Ammon's horn (tissue), 1 donor: ENCODE measurements at regions not wholly inside any gene's neighbourhood (a gene's known extent, or its start where the extent isn't known, plus 50 kb on each side); places are given as distances from the start of the nearest gene placed in this dataset.

Source experiments
- DNase-seq: peaks from one replicate; pipeline ENCODE4 v3.0.0-alpha.2; 2016; ENCODE audit warnings: low spot score

DNA sequence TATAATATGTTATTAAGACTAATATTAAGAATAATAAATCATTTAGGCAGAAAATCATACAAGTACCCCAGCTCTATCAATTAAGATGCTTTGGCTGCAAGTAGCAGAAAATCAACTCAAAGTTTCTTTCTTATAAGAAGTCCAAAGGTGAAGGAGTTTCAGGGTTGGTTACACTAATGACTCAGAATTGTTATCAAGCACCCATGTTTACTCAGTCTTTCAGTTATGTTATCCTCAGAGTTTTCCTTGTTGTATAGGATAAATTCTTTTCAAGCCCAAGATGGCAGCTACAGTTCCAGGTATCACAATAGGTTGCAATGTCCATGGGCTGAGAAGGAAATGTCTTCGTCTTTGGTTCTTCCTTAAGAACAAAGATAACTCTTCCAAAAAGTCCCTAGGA, 163.6 kb downstream of the TNFSF18 start:
- no peak for DNase-seq

DNA sequence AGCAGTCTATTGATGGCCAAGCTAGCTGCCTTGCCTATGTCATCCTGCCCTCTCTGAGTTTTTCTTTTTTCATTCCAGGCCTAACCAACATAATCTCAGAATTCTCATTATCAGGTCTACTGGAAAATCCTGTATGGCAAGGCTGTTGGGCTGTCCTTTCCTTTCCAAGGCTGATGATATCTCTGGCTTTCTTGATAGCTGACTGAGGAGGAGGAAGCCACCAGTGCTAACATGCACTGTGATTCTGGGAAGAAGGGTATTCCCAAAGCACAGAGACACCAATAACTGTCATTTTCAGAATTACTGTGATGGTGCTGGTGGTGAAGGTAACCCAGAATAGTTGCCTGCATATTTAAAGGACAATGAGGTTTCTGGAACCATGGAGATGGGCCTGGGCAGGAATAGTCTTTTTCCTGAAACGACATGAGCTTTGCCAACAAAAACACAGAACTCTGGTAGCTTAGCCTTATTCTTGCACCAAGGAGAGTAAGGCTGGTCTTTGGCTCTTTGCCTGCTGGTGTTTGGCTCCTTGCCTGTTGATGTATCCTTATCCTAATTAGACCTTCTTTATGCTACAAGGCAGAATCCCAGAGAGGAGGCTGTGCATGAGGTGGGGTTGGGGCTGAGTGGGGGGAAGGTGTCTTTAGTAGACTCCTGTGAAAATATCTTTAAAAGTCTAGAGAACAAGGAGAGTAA, 157.4 kb downstream of the TNFSF18 start:
- no peak for DNase-seq

DNA sequence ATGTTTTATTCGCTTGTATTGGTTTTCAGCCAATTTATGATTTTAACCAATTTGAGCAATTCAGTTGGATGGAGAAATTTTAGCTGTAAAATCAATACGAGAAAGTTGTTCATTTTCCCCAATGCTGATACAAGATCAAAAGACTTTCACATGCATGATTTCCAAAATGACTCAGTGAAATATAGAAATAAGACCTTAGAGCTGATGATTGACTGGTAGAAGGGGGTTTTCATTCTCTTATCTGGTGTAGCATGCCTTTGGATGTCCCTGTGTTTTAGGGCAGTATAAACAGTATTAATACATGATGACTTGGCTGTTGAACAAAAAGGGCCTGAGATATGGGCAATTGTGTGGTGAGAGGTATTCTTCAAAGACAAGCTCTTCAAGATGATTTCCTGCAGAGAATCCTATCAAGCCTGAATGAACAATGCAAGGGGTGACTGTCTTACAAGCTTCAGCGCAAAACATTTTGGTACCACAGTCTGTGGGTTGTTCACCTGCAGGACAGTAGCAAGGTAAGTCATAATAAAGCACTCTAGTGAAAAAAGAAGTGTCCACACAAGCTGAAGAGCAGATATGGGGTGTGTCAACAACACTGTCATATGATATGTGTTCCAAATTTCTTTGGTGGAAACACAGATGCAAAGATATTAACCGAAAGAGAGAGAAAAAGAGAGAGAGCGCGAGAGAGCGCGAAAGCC, 156.2 kb downstream of the TNFSF18 start:
- no peak for DNase-seq

DNA sequence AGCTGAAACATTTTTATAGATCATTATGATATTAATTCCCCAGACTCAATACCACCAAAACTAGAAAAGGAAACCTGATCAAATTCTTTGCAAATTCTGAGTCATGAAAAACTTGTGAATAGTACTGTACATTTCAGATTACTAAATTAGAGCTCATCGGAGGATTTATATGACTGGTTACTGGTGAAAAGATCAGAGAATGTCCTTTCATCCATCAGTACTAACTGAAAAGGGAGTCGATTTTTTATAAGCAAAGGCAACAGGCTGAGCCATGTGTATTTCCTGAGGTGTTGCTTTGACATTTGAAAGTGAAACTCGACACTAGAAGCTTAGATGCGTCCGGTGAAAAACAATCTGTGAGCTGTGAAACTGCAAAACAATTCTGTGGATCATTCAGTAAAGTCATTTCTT, 155.7 kb downstream of the TNFSF18 start:
- DNase-seq: no peak

DNA sequence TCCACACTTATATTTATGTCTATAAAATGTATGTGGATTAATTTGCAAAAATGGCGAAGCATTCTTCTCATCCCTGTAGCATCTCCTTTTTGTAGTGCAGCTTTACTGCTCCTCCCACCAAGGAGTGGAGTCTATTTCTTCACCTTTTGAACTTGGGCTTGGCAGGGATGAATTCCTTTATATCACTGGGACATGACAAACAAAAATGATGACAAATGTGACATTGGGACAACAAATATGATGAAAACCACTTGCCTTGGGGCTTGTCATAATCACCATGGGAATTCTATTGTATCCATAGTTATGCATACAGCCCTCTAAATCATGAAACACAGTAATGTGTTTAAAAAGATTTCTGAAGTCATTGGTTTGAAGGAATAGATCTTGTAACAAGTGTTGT, 155.0 kb downstream of the TNFSF18 start:
- DNase-seq: no peak

DNA sequence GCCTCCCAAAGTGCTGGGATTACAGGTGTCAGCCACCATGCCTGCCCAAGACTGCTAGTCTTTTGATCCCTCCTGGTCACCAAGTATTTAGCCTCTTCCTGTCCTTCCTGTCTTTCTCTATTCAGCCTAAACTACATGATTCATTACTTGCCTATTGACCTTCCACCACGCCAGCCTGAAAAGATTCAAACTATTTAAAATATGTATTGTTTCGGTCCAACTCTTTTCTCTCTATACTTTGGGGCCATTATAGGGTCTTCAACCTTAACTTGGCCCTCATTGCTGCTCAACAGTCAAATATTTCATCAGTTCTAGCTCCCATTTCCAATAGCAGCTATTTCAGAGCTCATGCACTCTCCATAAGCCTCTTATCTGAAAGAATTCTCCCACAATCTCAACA, 153.0 kb downstream of the TNFSF18 start:
- no peak for DNase-seq

DNA sequence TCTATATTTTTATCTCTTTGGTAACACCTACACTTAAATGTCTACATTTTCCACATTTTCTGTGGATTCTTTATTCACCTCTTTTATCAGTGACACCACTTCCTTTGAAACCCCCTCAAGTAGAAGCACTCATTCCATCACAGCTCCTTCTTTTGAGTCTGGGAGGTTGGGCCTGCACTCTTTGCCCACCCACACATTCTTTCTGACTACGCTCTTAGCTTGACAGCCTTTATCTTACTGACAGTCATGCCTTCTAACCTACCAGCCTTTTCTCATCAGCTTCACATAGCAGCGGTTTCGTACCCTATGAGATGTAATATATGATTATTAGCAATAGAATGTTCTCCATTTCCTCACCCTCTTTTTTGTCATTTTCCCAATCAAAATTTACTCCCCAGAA, 151.9 kb downstream of the TNFSF18 start:
- no peak for DNase-seq

DNA sequence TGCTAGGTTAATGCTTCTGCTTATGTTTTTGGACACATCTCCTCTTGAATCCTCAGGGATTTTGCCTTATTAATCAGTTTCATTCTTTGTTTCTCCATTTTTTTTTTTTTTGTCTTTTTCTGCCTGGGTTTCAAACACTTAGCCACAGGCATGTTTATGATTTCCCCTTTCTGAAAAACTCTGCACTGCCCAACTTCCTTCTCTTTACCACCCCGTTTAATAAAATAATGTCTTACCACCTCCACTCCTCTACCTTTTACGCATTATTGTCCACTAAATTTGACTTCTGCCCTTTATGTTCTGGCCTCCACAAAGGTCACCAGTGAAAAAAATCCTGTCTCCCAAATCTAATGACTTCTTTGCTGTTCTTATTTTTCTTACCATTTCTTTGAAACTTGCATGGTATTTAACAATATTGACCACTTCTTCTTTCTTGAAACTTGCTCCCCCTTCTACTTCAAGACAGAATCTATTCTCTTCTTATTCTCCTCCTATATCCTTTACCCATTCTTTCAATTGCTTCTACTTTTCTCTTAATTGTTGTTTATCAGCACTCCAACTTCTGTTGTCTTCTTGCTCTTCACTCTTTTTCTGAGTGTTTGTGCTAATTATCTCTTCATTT, 150.3 kb downstream of the TNFSF18 start:
- DNase-seq: no peak

DNA sequence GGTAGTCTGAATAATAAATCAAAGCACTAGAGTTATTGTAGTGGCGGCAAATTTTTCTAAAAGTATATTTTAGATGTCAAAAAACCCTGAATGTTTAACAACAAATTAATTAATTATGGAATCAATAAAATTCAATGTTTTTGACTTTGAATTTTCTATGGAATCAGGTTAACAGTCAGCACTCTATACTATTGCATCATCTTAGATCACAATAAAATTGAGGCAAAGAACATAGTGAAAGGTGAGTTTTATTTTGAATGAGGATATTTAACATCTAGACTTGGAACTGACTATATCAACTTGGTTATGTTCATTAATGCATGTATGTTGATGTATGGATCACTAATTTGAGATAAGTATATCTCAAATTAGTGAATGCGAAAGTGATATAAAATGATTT, 148.5 kb downstream of the TNFSF18 start:
- no peak for DNase-seq

DNA sequence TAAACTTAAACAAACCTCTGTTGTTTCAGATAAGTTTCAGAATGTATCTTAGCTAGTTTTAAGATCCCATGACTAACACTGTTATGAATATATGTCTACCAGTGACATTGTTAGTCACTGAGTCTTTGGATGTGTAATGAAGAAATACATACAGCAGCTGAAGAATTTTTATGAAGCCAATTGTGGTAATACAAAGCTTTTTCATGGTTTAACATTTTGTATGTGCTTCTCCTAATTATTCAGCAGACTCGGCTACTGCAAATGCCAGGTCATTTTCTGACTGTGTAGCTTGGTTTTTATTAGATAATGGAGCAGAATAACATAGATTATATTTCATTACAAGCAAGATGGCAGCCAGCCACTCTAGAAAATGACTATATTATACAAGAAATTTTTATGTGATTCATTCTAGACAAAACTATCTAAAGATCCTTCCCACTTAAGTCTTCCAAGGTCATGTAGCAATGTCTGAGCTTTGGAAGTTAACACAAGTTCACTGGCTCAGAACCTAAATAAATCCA, 147.8 kb downstream of the TNFSF18 start:
- DNase-seq: no peak

DNA sequence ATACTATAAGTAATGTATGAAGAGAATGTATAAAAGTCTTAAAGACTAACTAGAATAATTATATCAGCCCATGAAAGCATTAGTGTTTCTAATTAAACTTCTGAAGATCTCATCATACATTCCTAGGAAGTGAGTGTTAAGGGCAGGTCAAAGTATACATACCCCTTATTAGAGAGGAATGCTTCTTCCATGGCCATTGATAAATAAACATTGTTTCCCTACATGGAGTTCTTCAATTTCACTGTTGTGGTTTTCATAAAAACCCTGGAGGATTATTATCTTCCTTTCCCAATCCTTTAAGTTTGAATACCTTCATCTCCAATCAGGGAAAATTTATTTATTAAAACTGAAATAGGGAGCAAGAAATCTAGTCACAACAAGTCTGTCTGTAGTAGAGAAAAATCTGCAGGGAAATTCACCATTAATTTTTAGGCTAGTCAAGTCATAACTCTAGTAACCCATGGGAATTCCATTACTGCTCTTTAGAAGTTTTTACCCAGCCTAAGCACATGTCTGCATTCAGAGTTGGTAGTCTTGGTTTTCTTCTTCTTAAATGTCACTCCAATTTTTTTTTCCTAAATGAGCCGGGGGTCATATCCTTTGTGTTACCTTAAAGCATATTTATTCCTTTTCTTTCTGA, 147.0 kb downstream of the TNFSF18 start:
- no peak for DNase-seq

DNA sequence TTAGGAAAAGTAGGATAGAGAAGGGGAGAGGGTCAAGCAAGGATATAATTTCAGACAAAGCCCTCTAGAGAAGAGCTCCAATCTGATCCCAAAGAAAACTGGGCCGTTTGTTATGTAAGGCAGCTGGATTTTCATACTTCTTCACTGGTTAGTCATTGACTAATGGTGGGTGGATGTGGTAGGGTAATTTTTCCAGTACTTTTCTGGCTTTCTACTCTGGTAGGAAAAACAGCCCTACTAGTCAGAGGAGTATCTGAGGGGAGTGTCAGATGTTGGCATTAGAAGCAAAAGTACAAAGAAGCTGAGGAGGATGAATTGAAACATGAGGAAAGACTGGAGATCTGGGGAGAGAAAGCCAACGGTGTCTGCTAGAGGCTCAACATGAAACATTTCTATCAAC, 145.3 kb downstream of the TNFSF18 start:
- no peak for DNase-seq

DNA sequence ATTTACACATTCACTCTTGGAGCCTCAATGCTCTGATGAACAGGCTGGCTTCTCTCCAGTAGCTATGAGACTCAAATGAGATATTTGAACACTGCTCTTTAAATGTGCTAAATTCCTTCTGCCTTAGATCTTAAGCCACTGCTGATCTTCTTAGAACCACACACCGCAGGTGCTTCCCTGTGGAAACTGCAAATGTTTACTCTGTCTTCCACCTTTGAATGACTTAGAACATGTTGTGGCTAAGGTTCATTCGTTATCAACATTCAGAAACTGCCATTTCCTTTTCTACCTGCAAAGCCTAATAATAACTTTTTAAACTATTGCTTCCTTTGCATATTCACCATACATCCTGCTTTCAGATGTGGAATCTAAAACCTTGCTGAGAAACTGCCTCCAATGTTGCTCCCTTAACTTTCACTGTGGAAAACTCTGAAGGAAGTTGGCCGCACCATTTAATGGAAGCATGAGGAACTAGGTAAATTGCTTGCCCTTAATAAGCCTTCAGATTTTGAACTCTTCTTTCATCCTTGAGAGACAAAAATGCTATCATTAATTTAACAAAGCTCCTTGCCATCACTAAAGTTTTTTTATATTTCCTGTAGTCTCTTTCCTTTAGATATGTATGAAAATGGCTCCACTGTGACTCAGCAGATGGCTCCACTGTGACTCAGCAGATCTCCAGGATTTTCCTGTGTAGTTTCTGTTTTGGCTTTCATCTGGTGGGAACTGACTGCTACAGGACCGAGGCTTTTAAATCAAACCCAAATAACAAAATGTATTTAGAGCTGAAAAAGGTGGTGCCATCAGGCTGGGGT, 143.8 kb downstream of the TNFSF18 start:
- DNase-seq: no peak

DNA sequence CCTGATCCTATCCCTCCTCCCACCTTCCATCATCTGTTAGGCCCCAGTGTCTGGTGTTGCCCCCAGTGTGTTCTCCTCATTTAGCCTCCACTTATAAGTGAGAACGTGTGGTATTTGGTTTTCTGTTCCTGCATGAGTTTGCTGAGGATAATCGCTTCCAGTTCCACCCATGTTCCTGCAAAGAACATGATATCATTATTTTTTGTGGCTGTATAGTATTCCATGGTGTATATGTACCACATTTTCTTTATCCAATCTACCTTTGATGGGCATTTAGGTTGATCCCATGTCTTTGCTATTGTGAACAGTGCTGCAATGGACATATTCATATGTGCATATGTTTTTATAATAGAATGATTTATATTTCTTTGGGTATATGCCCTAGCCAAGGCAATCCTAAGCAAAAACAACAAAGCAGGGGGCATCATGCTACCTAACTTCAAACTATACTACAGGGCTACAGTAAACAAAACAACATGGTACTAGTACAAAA, 142.9 kb downstream of the TNFSF18 start:
- no peak for DNase-seq

DNA sequence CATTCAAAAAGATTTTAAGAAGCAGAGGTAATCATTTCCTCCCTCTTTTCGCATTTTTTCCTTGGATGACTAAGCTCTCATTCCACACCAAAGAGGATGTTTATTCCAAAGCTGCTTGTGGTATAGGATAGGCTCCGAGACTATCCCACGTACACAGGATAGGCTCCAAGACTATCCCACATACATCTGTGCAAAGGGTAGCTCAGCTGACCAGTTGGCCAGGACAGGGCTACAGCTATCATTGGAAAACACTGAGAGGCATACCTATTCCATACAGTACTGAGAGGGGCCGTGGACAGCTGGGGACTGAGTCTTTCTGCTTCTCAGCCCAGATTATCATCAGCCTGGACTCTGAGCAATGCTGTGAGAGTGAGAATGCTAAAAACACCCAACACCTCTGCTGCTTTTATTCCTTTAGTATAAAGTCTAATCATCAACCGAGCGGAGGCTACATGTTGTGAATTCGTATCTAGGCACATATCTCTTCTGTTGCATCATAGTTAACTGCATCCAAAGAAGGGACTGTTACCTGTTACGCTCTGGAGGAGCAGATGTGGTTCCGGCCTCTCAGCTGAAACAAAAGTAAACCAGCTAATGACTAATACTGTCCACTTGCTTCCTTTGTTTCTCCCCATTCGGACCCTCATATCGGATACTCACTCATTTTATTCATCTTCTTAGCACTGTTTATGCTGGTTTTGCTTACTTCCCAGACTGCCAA, 141.0 kb downstream of the TNFSF18 start:
- no peak for DNase-seq

DNA sequence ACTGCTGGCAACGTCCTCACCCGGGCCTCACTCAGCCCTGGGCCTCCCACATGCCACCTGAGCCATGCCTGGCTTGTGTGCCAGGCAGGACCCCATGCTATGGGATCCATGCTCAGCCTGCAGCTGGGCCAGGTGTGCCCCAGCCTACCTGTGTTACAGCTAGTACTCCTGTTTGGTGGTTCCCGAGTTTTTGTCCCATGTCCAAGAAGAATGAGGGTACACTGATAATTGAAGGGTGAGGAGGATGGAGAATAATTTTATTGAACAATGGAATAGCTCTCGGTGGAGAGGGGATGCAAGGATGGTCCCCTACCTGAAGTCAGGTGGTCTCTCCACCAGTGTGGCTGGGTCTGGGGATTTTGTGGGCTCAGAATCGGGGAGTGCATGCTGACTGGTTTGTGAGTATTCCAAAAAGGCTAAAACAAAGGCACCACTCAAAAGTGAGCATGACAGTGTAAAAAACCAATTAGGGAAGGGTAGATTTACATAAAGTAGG, 137.9 kb downstream of the TNFSF18 start:
- DNase-seq: no peak

DNA sequence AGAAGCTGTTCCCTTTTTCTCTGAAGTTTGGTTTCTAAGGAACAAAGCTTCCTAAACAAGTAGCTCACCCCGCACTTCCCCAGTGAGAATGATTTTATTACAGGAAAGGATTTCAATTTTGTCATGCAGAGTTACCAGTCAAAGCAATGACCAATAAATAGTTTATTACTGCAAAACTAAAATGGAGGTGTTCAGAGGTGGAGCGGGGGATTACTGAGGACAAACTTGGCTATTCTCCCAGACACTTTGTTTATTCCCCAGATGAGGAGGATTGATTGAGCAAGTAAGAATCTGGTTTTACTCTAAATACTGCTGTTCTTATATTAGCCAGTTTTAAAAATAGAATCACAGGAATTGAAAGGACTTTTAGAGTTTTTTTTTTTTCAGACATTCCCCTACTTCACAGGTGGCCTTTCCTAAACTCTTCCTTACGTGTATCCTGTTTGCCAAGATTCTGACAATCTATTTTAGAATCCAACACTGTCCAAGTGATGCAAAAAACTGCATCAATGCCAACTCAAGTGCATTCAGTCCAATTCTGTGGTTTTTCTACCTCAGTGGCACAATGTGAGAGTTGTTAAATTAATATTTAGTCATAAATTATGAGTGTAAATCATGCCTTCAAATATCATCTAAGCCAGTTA, 136.1 kb downstream of the TNFSF18 start:
- no peak for DNase-seq

DNA sequence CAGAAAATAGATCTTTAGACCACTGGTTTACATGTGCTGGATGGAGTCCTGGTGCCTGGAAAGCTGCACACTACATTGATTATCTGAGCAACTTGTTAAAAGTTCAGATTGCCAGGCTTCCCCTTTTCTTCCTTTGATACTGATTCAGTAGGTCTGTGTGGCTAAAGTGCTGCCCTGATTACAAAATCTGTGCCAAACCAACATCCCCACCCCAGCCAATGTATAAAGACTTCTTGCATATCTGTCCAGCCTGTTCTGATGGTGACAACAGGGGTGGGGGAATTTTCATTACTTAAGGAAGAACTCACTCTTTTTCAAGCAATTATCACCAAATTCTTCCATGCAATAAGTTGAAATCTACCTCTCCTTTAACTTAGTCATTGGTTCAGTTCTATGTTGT, 135.5 kb downstream of the TNFSF18 start:
- DNase-seq: no peak

DNA sequence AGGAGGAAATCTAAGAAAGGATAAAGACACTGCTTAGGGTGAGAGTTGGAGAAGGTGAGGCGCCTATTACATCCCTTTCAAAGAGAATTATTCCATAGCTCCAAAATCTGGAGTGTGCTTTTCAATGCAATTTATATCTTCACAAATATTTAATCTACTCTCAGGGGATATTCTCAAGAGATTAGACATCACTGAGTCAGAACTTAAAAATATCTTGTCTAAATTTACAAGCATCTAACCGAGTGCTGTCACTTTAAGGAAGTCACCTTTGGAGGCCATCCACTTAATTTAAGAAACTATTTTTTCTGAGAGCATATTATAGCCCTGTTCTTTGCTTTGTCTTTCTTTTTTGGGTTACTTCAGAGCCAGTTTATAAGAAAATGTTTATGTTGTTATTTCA, 134.6 kb downstream of the TNFSF18 start:
- no peak for DNase-seq

DNA sequence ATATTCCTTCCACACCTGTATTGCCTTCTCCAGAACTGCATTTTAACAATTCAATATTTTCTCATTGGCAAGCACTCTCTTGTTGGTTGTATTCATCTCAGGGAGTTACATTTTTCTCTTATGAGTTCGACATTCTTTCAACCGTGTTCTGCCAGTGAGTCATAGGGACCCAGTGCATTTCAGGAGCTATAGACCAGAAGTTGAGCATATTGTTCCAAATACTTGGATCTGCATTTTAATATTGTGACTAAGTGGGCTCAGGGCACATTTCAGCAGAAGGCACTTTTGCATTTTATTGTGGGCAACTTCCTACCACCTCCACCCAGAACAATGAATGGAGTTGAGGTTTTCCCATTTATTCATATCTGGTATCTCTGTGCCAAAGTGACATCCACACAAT, 132.8 kb downstream of the TNFSF18 start:
- no peak for DNase-seq
